Breast epithelium (tissue), 3 donors: ENCODE measurements at regions not wholly inside any gene's neighbourhood (a gene's known extent, or its start where the extent isn't known, plus 50 kb on each side); places are given as distances from the start of the nearest gene placed in this dataset.

Source experiments
- POLR2AphosphoS5 ChIP-seq, 3 donors: sonication (generic); formaldehyde crosslinking; IDR thresholded peaks; one replicate each; pipeline ENCODE4 v1.6.1; 2017; ENCODE audit warnings: antibody characterized with exemption in 3 of 3
- TF ChIP-seq, protein P1 (sequence below), 3 donors: fragments of 450-650 bp; IDR thresholded peaks; one replicate each; pipeline ENCODE4 v1.5.1; 2016 to 2017; ENCODE audit warnings: antibody characterized with exemption in 3 of 3, mild to moderate bottlenecking in 3 of 3, moderate library complexity in 3 of 3

DNA sequence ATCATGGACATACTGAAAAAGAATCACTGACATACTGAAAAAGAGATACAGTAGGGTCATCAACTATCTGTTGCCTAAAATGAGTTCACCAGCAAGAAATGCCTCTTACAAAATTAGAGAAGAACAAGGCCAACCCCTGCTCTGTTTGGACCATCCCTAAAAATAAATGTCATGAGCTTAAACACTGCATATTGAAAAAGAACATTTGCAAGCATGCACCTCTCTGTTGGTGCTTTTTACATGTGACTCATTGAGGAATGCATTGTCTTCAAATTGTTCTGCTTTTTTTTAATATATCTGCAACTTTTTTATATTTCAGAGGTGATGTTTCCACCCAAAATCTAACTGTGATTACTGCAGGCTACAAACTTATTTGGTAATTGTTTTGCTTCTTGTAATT lies 233.9 kb upstream of the LRATD1 start:
- TF ChIP-seq, protein P1, sequence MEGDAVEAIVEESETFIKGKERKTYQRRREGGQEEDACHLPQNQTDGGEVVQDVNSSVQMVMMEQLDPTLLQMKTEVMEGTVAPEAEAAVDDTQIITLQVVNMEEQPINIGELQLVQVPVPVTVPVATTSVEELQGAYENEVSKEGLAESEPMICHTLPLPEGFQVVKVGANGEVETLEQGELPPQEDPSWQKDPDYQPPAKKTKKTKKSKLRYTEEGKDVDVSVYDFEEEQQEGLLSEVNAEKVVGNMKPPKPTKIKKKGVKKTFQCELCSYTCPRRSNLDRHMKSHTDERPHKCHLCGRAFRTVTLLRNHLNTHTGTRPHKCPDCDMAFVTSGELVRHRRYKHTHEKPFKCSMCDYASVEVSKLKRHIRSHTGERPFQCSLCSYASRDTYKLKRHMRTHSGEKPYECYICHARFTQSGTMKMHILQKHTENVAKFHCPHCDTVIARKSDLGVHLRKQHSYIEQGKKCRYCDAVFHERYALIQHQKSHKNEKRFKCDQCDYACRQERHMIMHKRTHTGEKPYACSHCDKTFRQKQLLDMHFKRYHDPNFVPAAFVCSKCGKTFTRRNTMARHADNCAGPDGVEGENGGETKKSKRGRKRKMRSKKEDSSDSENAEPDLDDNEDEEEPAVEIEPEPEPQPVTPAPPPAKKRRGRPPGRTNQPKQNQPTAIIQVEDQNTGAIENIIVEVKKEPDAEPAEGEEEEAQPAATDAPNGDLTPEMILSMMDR (IDR thresholded peaks at IDR 0.05), result no peak
- no peak for TF ChIP-seq POLR2AphosphoS5 (IDR thresholded peaks at IDR 0.05)
